Immature natural killer cell (primary cell): ENCODE measurements at regions not wholly inside any gene's neighbourhood (a gene's known extent, or its start where the extent isn't known, plus 50 kb on each side); places are given as distances from the start of the nearest gene placed in this dataset.

Experiments used
- DNase-seq, 3 donors: peaks; one replicate each; pipeline ENCODE4 v3.0.0; 2022; ENCODE audit warnings: mixed read lengths in 1 of 3
- H3K27ac Mint-ChIP-seq, 6 donors: one replicate each; pipeline ENCODE4 v1.8.0; 2020; ENCODE audit warnings: mixed read lengths in 6 of 6, mild to moderate bottlenecking in 5 of 6, inconsistent platforms in 4 of 6, moderate library complexity in 3 of 6
- H3K27me3 Mint-ChIP-seq, 3 donors: one replicate each; pipeline ENCODE4 v1.8.0; 2020 to 2021; ENCODE audit warnings: low read depth in 3 of 3, mild to moderate bottlenecking in 3 of 3, mixed read lengths in 3 of 3, moderate library complexity in 3 of 3, inconsistent platforms in 1 of 3
- H3K36me3 Mint-ChIP-seq, 3 donors: one replicate each; pipeline ENCODE4 v1.8.0; 2020; ENCODE audit warnings: mixed read lengths in 3 of 3, inconsistent platforms in 2 of 3, mild to moderate bottlenecking in 2 of 3
- H3K4me1 Mint-ChIP-seq, 2 donors: one replicate each; pipeline ENCODE4 v1.8.0; 2020; ENCODE audit warnings: inconsistent platforms in 2 of 2, mild to moderate bottlenecking in 2 of 2, mixed read lengths in 2 of 2, moderate library complexity in 1 of 2
- H3K4me3 Mint-ChIP-seq, 5 donors: one replicate each; pipeline ENCODE4 v1.8.0; 2020; ENCODE audit warnings: mild to moderate bottlenecking in 5 of 5, mixed read lengths in 5 of 5, inconsistent platforms in 3 of 5, moderate library complexity in 3 of 5
- H3K9me3 Mint-ChIP-seq, 6 donors: one replicate each; pipeline ENCODE4 v1.8.0; 2020; ENCODE audit warnings: mild to moderate bottlenecking in 6 of 6, mixed read lengths in 6 of 6, inconsistent platforms in 4 of 6, moderate library complexity in 3 of 6

DNA sequence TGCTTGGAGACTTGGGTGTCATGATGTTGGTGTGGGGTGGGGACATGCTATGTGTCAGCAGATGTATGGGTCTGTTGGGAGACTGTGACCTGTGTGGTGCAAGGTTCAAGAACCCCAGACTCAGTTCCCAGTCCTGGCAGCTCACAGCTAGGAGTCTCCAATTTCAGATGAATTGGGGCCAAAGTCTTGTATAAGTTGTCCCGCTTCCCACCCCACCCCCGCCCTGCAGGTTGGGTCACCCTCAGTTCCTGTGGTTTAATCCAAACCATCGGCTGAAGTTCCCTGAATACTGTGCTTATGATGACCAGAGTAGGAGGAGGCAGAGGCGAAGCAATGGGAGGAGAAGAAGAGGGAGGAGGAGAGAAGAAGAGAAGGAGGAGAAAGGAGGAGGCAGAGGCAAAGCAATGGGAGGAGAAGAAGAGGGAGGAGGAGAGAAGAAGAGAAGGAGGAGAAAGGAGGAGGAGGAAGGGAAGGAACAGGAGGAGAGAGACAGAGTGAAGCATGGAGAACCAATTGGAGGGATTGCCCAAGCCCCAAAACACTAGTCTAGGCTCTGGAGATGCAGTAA, 112.6 kb downstream of the EFNB1 start:
- no peak overlapping the region for H3K27ac Mint-ChIP-seq
- DNase-seq = no peak
- no peaks in the 10 kb centered on the region for H3K4me1 Mint-ChIP-seq
- peaks cover 1 to 5% (median 4%) of the 10 kb centered on the region in 3 donors for H3K27me3 Mint-ChIP-seq
- no peaks in the 10 kb centered on the region for H3K9me3 Mint-ChIP-seq
- no peaks in the 10 kb centered on the region for H3K36me3 Mint-ChIP-seq
- H3K4me3 Mint-ChIP-seq = no peak overlapping the region

- no peak overlapping the region for H3K27ac Mint-ChIP-seq
- H3K27me3 Mint-ChIP-seq = peaks cover 1 to 4% (median 1%) of the 10 kb centered on the region in 3 donors
- no peaks in the 10 kb centered on the region for H3K9me3 Mint-ChIP-seq
- no peak overlapping the region for H3K4me3 Mint-ChIP-seq
- DNase-seq = no peak
- no peaks in the 10 kb centered on the region for H3K36me3 Mint-ChIP-seq
- H3K4me1 Mint-ChIP-seq = no peaks in the 10 kb centered on the region
These were observed 111.8 kb downstream of the EFNB1 start for GRCh38 chrX:68940601-68941000.

- no peak overlapping the region for H3K27ac Mint-ChIP-seq
These were observed 111.0 kb downstream of the EFNB1 start for GRCh38 chrX:68939868-68940267.

GRCh38 chrX:68938244-68939004, 109.6 kb downstream of the EFNB1 start:
- no peaks in the 10 kb centered on the region for H3K36me3 Mint-ChIP-seq
- H3K4me1 Mint-ChIP-seq = peaks cover 0 to 2% of the 10 kb centered on the region in 2 donors
- no peak for DNase-seq
- H3K27me3 Mint-ChIP-seq = peaks cover 0 to 1% (median 1%) of the 10 kb centered on the region in 3 donors
- no peak overlapping the region for H3K27ac Mint-ChIP-seq
- H3K4me3 Mint-ChIP-seq = no peak overlapping the region
- H3K9me3 Mint-ChIP-seq = no peaks in the 10 kb centered on the region

More at GRCh38 chrX:68939868-68940267, 111.0 kb downstream of the EFNB1 start:
- no peak for DNase-seq
- no peaks in the 10 kb centered on the region for H3K9me3 Mint-ChIP-seq
- H3K27me3 Mint-ChIP-seq = peaks cover 1 to 2% (median 1%) of the 10 kb centered on the region in 3 donors
- H3K36me3 Mint-ChIP-seq = no peaks in the 10 kb centered on the region
- H3K4me1 Mint-ChIP-seq = peaks cover 0 to 2% of the 10 kb centered on the region in 2 donors
- no peak overlapping the region for H3K4me3 Mint-ChIP-seq

DNA sequence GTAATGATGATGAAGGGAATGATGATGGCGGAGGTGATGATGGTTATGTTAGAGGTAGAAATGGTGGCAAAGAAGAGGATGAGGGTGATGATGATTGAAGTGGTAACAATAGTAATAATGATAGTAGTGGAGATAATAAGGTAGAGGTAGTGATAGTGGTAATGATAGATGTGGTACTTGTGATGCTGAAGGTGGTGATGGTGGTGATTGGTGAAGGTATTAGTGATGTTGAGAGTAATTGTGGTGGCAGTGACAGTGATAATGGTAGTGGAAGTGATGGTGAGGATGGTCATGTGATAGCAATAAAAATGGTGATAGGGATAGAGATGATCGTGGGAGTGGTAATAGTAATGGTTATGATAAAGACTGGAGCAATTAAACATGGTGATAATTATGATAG, 108.8 kb downstream of the EFNB1 start:
- Mint-ChIP-seq H3K4me1 (peaks cover 0 to 2% of the 10 kb centered on the region in 2 donors), H3K27ac (no peak overlapping the region), H3K4me3 (no peak overlapping the region), H3K36me3 (no peaks in the 10 kb centered on the region), H3K27me3 (peaks cover 0 to 1% (median 1%) of the 10 kb centered on the region in 3 donors), H3K9me3 (no peaks in the 10 kb centered on the region)
- DNase-seq = no peak

- Mint-ChIP-seq H3K9me3 (no peaks in the 10 kb centered on the region), H3K4me3 (no peak overlapping the region), H3K4me1 (peaks cover 0 to 2% of the 10 kb centered on the region in 2 donors)
These were observed 107.8 kb downstream of the EFNB1 start for GRCh38 chrX:68936608-68937007.

DNA sequence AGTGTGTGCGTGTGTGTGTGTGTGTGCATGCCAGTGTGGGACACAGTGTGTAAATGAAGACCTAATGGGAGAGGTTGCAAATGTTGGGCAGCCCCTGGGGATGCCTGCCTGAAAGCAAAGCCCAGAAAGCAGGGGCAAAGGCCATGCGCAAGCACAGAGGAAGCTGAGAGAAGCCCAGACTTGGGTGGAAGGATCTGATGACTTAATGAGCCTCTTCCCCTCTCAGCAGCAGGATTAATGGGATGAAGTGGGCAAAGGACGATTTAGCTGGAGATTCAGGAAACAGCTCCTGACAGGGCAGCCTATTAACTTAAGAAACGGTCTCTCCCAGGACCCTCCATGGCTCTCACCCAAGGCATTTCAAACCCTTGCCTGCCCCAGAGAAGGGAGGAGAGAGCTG, 107.3 kb downstream of the EFNB1 start:
- peaks cover 0 to 2% of the 10 kb centered on the region in 2 donors for H3K4me1 Mint-ChIP-seq
- no peaks in the 10 kb centered on the region for H3K9me3 Mint-ChIP-seq
- no peak for DNase-seq
- no peak overlapping the region for H3K4me3 Mint-ChIP-seq
- H3K27me3 Mint-ChIP-seq = peaks cover 0 to 1% (median 1%) of the 10 kb centered on the region in 3 donors
- no peaks in the 10 kb centered on the region for H3K36me3 Mint-ChIP-seq
- H3K27ac Mint-ChIP-seq = no peak overlapping the region

More at GRCh38 chrX:68936608-68937007, 107.8 kb downstream of the EFNB1 start:
- no peak overlapping the region for H3K27ac Mint-ChIP-seq
- no peaks in the 10 kb centered on the region for H3K36me3 Mint-ChIP-seq
- DNase-seq = no peak
- peaks cover 0 to 1% (median 1%) of the 10 kb centered on the region in 3 donors for H3K27me3 Mint-ChIP-seq

- peaks cover 0 to 1% (median 0%) of the 10 kb centered on the region in 3 donors for H3K27me3 Mint-ChIP-seq
- H3K27ac Mint-ChIP-seq = no peak overlapping the region
- H3K4me3 Mint-ChIP-seq = no peak overlapping the region
- peaks cover 0 to 2% of the 10 kb centered on the region in 2 donors for H3K4me1 Mint-ChIP-seq
- H3K9me3 Mint-ChIP-seq = no peaks in the 10 kb centered on the region
- H3K36me3 Mint-ChIP-seq = no peaks in the 10 kb centered on the region
- no peak for DNase-seq
These were observed 106.5 kb downstream of the EFNB1 start for GRCh38 chrX:68935362-68935761.

DNA sequence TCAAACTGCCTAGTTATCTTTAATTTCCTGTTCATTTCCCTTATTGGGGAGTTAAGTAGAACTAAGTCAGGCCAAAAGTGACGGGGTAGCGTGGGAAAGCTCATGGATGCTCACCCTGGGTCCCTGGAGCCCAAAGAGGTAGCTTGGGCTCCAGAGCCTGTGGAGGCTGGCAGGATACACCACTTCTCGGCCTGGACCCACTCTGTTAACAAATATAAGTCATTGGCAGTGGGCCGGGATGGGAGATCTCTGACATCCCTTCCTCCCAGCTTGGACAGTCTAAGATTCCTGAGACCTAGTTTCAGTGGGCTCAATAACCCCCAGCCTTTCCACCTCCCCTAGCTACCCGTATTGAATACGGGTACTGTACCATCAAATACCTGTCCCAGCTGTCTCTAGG, 106.1 kb downstream of the EFNB1 start:
- Mint-ChIP-seq H3K27ac (no peak overlapping the region), H3K4me3 (no peak overlapping the region), H3K36me3 (no peaks in the 10 kb centered on the region), H3K9me3 (no peaks in the 10 kb centered on the region), H3K4me1 (peaks cover 0 to 2% of the 10 kb centered on the region in 2 donors), H3K27me3 (peaks cover 0 to 1% (median 0%) of the 10 kb centered on the region in 3 donors)
- DNase-seq = no peak

GRCh38 chrX:68934421-68934820, 105.6 kb downstream of the EFNB1 start:
- Mint-ChIP-seq H3K27ac (no peak overlapping the region), H3K27me3 (peaks cover 0 to under 1% (median 0%) of the 10 kb centered on the region in 3 donors), H3K4me1 (peaks cover 0 to 2% of the 10 kb centered on the region in 2 donors), H3K9me3 (peaks cover 0 to 1% (median 0%) of the 10 kb centered on the region in 6 donors), H3K4me3 (no peak overlapping the region), H3K36me3 (no peaks in the 10 kb centered on the region)
- no peak for DNase-seq

DNA sequence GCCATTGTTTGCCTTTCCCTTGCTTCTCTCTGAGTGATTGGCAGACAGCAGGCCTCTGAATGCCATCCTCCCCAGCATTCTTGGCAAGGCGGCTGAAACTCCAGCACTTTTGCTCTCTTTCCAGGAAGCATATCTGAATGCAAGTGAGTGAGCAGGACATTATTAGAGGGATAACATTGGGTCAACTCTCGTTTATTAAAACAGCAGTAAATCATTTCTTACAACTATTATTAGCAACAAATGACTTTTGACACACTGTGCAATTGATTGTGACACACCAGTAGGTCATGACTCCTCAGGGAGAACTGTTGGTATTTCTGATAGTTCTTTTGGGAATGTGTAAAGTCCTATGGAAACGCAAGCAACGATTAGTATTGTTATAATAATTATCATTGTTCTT, 103.8 kb downstream of the EFNB1 start:
- no peak overlapping the region for H3K27ac Mint-ChIP-seq
- no peaks in the 10 kb centered on the region for H3K36me3 Mint-ChIP-seq
- no peak overlapping the region for H3K4me3 Mint-ChIP-seq
- H3K27me3 Mint-ChIP-seq = peaks cover 0 to 2% (median 0%) of the 10 kb centered on the region in 3 donors
- H3K4me1 Mint-ChIP-seq = peaks cover 0 to 2% of the 10 kb centered on the region in 2 donors
- no peak for DNase-seq
- H3K9me3 Mint-ChIP-seq = peaks cover 0 to 1% (median 0%) of the 10 kb centered on the region in 6 donors

- peaks cover 0 to 1% (median 0%) of the 10 kb centered on the region in 6 donors for H3K9me3 Mint-ChIP-seq
- H3K4me3 Mint-ChIP-seq = no peak overlapping the region
- peaks cover 0 to 2% of the 10 kb centered on the region in 2 donors for H3K4me1 Mint-ChIP-seq
- H3K27ac Mint-ChIP-seq = no peak overlapping the region
- H3K27me3 Mint-ChIP-seq = peaks cover 0 to 2% (median 0%) of the 10 kb centered on the region in 3 donors
- no peaks in the 10 kb centered on the region for H3K36me3 Mint-ChIP-seq
- no peak for DNase-seq
These were observed 102.5 kb downstream of the EFNB1 start for GRCh38 chrX:68931345-68931744.

DNA sequence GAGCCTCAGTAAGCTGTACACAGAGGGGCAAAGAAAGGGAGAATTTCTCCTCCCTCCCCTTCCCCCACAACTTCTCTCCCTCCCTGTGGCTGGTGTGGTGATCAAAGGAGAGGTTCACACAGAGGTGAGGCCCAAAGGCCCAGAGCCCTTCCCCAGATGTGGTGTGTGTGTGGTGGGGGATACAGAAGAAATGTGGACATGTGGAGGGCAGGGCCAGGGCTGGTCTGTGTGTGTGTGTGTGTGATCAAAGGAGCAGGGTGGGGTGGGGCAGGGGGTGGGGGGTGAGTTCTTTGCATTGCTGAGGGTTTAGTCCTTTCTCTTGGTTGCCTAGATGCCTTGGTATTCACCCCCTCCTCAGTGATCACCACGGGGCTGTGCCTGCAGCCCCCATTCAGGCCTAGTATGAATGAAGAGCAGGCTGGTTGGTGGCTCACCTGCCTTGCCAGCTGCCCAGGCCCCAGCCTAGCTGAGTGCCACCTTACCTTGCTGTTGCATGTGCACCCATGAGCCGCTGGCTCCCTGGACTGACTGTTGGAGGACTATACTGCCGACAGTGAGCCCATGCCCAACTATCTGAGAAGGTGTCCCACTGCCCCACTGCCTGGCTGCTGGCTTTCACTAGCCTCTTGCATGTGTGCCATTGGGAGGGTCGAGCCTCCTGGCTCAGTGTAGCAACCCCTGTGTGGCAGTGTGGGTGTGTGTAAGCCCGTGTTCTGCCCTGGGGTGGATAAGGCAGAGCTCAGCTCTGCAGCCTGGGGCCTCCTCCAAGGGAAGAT, 101.9 kb downstream of the EFNB1 start:
- H3K36me3 Mint-ChIP-seq = no peaks in the 10 kb centered on the region
- peaks cover 0 to 2% of the 10 kb centered on the region in 2 donors for H3K4me1 Mint-ChIP-seq
- no peak overlapping the region for H3K27ac Mint-ChIP-seq
- no peak for DNase-seq
- H3K4me3 Mint-ChIP-seq = no peak overlapping the region
- peaks cover 0 to 1% (median 0%) of the 10 kb centered on the region in 6 donors for H3K9me3 Mint-ChIP-seq
- H3K27me3 Mint-ChIP-seq = peaks cover 0 to 2% (median under 1%) of the 10 kb centered on the region in 3 donors
